Activated CD4-positive, alpha-beta T cell treated with anti-CD3 and anti-CD28 coated beads, Interleukin-2, amount 10 ng/mL, durations not matched to agents 7 days and 5 days (primary cell): ENCODE measurements at regions not wholly inside any gene's neighbourhood (a gene's known extent, or its start where the extent isn't known, plus 50 kb on each side); places are given as distances from the start of the nearest gene placed in this dataset.

ENCODE experiments used
- CTCF ChIA-PET: fragments of 350-600 bp; sonication (Branson Sonifier 250); formaldehyde crosslinking; loops from one replicate; lab custom pipeline; 2021; ENCODE audit warnings: antibody characterized with exemption; lab: Charles Lee
- POLR2A ChIA-PET: fragments of 350-600 bp; sonication (Branson Sonifier 250); formaldehyde crosslinking; loops from one replicate; lab custom pipeline; 2021; ENCODE audit warnings: antibody characterized with exemption; lab: Charles Lee
- DNase-seq: peaks from one replicate; pipeline ENCODE4 v3.0.0-alpha.2; 2020
- H3K27ac Mint-ChIP-seq: one replicate; pipeline ENCODE4 v1.8.0; 2021; ENCODE audit warnings: mild to moderate bottlenecking, moderate library complexity, mixed read lengths
- H3K27me3 Mint-ChIP-seq: one replicate; pipeline ENCODE4 v1.8.0; 2021; ENCODE audit warnings: mixed read lengths
- H3K36me3 Mint-ChIP-seq: one replicate; pipeline ENCODE4 v1.8.0; 2021; ENCODE audit warnings: low read depth, mixed read lengths
- H3K4me1 Mint-ChIP-seq: one replicate; pipeline ENCODE4 v1.8.0; 2021; ENCODE audit warnings: mixed read lengths
- H3K4me3 Mint-ChIP-seq: one replicate; pipeline ENCODE4 v1.8.0; 2021; ENCODE audit warnings: mild to moderate bottlenecking, moderate library complexity, mixed read lengths
- H3K9me3 Mint-ChIP-seq: one replicate; pipeline ENCODE4 v1.8.0; 2021; ENCODE audit warnings: mixed read lengths

DNA sequence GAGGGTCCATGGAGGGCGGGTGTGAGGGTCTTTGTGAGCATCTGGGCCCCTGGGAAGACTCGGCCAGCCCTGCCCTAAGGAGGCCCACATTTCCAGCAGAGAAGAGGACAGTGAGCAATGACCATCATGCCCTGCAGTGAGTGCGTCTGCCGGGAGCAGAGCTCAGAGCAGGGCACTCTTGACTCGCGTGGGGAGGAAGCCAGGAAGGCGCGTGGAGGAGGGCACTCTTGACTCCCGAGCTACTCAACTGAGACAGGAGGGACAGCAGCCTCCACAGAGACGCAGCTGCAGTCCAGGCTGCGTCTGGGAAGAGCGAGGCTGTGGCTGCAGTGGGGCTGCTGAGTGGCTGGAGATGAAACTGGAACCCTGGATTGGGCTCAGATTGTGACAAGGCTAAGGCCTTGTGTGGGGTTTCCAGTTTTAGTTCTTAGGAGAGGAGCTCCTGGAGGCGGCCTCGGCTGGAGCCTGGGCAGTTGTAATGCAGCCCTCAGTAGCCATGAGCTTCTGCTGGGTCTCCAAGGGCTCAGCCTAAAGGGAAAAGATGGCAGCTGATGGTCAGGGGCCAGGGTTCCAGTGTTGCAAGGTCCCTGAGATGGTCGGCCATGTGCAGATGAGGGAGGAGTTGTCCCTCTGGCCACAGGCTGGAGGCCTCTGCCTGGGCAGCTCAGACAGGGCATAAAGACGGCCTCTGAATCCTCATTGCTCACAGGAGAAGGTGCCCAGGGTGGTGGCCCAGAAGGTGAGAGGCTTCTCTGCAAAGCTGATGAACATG lies 264.7 kb upstream of the B3GAT1 start:
- Mint-ChIP-seq H3K27ac (no peak overlapping the region), H3K4me1 (no peaks in the 10 kb centered on the region), H3K4me3 (no peak overlapping the region), H3K27me3 (peaks cover 3% of the 10 kb centered on the region), H3K9me3 (no peaks in the 10 kb centered on the region), H3K36me3 (no peaks in the 10 kb centered on the region)
- POLR2A ChIA-PET: no interaction called here
- no peak for DNase-seq
- CTCF ChIA-PET: no interaction called here

GRCh38 chr11:134675983-134676382 lies 263.9 kb upstream of the B3GAT1 start:
- Mint-ChIP-seq H3K36me3 (no peaks in the 10 kb centered on the region), H3K4me3 (no peak overlapping the region), H3K27me3 (peaks cover 3% of the 10 kb centered on the region), H3K27ac (no peak overlapping the region), H3K4me1 (no peaks in the 10 kb centered on the region), H3K9me3 (no peaks in the 10 kb centered on the region)
- ChIA-PET POLR2A (no interaction called here), CTCF (no interaction called here)
- no peak for DNase-seq

GRCh38 chr11:134674974-134675373 lies 262.9 kb upstream of the B3GAT1 start:
- POLR2A ChIA-PET: no interaction called here
- peaks cover 5% of the 10 kb centered on the region for H3K27me3 Mint-ChIP-seq

GRCh38 chr11:134670961-134671370 lies 258.9 kb upstream of the B3GAT1 start:
- Mint-ChIP-seq H3K4me1 (no peaks in the 10 kb centered on the region), H3K36me3 (no peaks in the 10 kb centered on the region), H3K9me3 (no peaks in the 10 kb centered on the region), H3K27me3 (peaks cover 5% of the 10 kb centered on the region), H3K27ac (no peak overlapping the region), H3K4me3 (no peak overlapping the region)
- CTCF ChIA-PET: interaction anchor here (1.2 kb wide), 1 partner anchor 8 kb away, joined by 3 read pairs; no protein-coding TSS in a partner anchor
- POLR2A ChIA-PET: no interaction called here
- no peak for DNase-seq

More at GRCh38 chr11:134674974-134675373, 262.9 kb upstream of the B3GAT1 start:
- no peaks in the 10 kb centered on the region for H3K36me3 Mint-ChIP-seq
- H3K4me3 Mint-ChIP-seq: no peak overlapping the region
- no peak overlapping the region for H3K27ac Mint-ChIP-seq
- DNase-seq: no peak
- CTCF ChIA-PET: no interaction called here
- no peaks in the 10 kb centered on the region for H3K9me3 Mint-ChIP-seq
- H3K4me1 Mint-ChIP-seq: no peaks in the 10 kb centered on the region

DNA sequence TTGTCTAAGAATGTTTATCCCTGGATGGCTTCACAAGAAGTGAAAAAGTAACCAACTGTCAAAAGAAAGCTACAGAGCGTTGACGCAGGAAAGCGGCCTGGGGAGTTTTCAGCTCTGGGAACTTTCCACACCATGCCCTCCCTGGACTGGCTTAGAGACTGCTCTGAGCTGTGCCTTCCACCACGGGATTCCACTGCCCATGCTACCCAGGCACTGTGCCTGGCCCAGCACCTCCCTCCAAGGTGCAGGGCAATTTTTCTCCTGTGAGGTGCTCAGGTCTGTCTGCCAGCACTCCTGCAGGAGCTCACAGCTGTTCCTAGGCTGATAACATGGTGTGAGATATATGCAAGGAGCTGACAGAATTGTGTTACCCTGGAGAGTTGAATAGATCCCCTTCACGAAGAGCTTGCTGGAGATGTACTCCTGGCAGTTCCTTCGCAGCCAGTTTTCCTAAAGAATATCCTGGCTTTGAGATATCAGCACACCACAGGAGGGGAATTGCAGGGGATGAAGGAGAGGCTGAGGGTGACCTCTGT lies 258.3 kb upstream of the B3GAT1 start:
- ChIA-PET CTCF (interaction anchor here (1.2 kb wide), 1 partner anchor 9 kb away, joined by 3 read pairs; no protein-coding TSS in a partner anchor), POLR2A (no interaction called here)
- DNase-seq: no peak
- Mint-ChIP-seq H3K4me1 (no peaks in the 10 kb centered on the region), H3K36me3 (no peaks in the 10 kb centered on the region), H3K4me3 (no peak overlapping the region), H3K27me3 (peaks cover 5% of the 10 kb centered on the region), H3K9me3 (no peaks in the 10 kb centered on the region), H3K27ac (no peak overlapping the region)

GRCh38 chr11:134669796-134670195 lies 257.8 kb upstream of the B3GAT1 start:
- H3K4me1 Mint-ChIP-seq: no peaks in the 10 kb centered on the region
- no peaks in the 10 kb centered on the region for H3K9me3 Mint-ChIP-seq
- peaks cover 5% of the 10 kb centered on the region for H3K27me3 Mint-ChIP-seq
- no peak overlapping the region for H3K27ac Mint-ChIP-seq
- ChIA-PET POLR2A (no interaction called here), CTCF (interaction anchor here (1.2 kb wide), 1 partner anchor 9 kb away, joined by 3 read pairs; no protein-coding TSS in a partner anchor)
- H3K36me3 Mint-ChIP-seq: no peaks in the 10 kb centered on the region
- H3K4me3 Mint-ChIP-seq: no peak overlapping the region
- DNase-seq: no peak

- Mint-ChIP-seq H3K4me1 (no peaks in the 10 kb centered on the region), H3K27ac (no peak overlapping the region), H3K27me3 (peaks cover 5% of the 10 kb centered on the region), H3K9me3 (no peaks in the 10 kb centered on the region), H3K4me3 (no peak overlapping the region), H3K36me3 (no peaks in the 10 kb centered on the region)
- DNase-seq: no peak
- ChIA-PET POLR2A (no interaction called here), CTCF (no interaction called here)
Measured at GRCh38 chr11:134668796-134669195, 256.8 kb upstream of the B3GAT1 start.

DNA sequence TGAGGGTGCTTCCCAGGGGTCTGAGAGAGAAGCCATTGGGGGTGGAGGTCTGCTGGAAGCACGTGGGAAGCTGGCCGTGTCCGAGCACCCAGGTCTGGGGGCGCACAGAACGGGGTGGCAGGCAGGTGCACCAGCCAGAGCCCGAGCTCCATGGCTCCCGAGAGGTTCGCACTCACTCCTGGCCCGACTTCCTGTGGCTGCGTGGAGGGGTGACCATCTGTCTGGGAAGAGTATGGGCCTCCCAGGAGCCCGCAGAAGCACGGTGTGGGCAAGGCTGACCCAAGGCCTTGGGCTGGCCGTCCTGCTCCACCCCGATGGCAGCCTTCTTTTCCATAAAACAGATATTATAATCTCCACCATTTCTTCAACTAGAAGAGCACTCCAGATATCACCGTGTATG lies 256.0 kb upstream of the B3GAT1 start:
- Mint-ChIP-seq H3K9me3 (no peaks in the 10 kb centered on the region), H3K36me3 (no peaks in the 10 kb centered on the region), H3K4me1 (no peaks in the 10 kb centered on the region), H3K27ac (no peak overlapping the region), H3K27me3 (peaks cover 2% of the 10 kb centered on the region), H3K4me3 (no peak overlapping the region)
- DNase-seq: no peak
- ChIA-PET CTCF (no interaction called here), POLR2A (no interaction called here)

DNA sequence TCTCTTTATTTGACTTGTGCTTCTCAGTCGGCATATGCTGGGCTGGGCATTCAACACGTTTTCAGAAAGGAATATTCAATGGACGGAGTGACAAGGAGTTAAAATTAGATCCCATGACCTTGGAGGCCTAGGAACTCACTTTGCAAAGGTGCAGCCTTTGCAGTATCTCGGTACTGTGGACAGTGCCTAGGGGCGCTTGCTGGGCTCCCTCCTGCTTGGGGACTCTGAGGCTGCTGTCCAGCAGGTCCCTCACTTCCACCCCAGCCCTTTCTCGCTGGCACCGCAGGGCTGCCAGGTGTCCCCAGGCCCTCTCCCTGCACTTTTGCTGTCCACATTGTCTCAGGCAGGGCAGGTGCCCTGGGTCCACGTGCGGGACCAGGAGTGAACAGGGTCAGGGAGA lies 255.5 kb upstream of the B3GAT1 start:
- CTCF ChIA-PET: no interaction called here
- DNase-seq: no peak
- POLR2A ChIA-PET: no interaction called here
- Mint-ChIP-seq H3K27ac (no peak overlapping the region), H3K4me3 (no peak overlapping the region), H3K36me3 (no peaks in the 10 kb centered on the region), H3K27me3 (peaks cover 2% of the 10 kb centered on the region), H3K9me3 (no peaks in the 10 kb centered on the region), H3K4me1 (no peaks in the 10 kb centered on the region)

DNA sequence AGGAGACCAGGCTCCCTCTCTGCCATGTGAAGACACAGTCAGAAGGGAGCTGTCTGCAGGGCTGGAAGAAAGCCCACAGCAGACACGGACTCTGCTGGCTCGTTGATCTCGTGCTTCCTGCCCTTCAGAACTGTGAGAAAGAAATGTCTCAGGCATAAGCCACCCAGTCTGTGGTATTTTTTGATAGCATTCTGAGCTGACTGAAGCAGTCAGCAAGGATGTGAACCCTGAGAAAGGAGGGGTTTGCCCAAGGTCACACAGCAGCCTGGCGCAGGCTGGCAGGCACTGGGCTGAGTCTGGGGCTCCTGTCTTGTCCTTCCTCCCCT lies 255.1 kb upstream of the B3GAT1 start:
- POLR2A ChIA-PET: no interaction called here
- no peaks in the 10 kb centered on the region for H3K4me1 Mint-ChIP-seq
- CTCF ChIA-PET: no interaction called here
- H3K36me3 Mint-ChIP-seq: no peaks in the 10 kb centered on the region
- no peaks in the 10 kb centered on the region for H3K9me3 Mint-ChIP-seq
- H3K4me3 Mint-ChIP-seq: no peak overlapping the region
- peaks cover 2% of the 10 kb centered on the region for H3K27me3 Mint-ChIP-seq
- H3K27ac Mint-ChIP-seq: no peak overlapping the region
- DNase-seq: no peak

DNA sequence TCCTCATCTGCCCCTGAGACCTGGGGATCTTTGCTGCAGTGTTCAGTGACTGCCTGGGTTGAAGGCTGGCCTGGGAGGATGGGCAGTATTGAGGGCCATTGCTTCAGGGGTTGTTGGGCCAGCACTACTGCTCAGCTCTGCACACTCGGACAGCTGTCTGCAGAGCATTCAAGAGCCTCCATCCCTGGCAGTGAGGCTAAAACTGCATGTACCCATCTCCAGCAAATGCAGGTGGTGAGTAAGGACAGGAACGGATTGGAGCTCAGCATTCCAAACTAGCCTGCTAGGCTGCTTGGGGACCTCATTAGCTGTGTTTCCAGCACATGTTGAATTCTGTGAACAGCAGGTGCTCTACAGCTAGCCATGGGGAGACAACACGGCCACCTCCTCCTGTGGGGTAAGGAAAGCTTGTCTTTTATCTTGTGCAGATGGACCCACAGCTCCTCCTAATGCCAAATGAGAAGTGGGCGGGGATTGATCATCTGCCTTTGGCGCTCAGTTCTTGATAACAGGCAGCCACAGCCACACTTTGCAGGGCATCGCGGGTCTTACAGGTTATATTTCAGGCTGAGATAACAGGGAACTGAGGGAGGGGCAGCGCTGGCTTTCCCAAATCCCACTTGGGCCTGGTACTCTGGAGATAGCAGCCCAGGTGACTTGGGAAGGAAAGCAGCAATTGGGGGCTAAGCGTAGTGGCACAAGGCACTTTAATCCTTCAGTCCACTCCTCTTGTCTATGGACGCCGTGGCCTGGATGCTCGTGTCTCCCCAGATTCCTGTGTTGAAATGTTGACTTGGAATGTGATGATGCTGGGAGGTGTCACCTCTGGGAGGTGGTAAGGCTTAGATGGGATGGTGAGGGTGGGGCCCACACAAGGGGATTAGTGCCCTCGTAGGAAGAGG lies 254.5 kb upstream of the B3GAT1 start:
- Mint-ChIP-seq H3K9me3 (no peaks in the 10 kb centered on the region), H3K36me3 (no peaks in the 10 kb centered on the region), H3K4me1 (no peaks in the 10 kb centered on the region), H3K27me3 (peaks cover 2% of the 10 kb centered on the region), H3K4me3 (no peak overlapping the region), H3K27ac (no peak overlapping the region)
- POLR2A ChIA-PET: no interaction called here
- no peak for DNase-seq
- CTCF ChIA-PET: no interaction called here

DNA sequence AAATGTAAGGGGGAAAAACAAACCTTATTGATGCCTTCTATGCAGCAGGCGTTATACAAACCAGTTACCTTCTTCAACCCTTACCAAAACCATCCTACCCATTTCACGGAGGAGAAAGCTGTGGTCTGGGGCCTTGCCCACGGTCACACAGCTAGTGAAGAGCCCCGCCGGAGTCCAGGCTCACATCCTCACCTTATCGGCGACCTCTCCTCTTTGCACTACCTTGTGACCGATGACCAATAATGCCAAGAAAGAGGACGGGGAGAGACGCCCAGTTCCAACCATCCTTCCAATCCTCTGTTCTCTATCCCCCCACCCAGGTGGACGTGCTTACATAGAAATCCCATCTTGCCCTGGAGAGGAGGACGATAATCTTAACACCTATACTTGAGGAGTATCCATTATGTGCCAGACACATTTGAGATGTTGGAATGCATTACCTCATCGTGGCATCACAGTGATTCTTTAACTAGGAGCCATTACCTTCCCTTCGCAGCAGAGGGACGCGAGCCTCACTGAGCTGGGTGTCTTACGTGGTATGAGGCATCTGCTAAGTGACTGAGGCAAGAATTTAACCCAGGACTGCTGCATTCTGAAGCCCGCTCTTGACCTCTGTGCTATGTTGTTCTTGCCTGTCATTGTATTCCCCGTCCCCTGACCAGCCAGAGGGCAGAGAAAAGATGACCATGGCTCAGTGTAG lies 253.7 kb upstream of the B3GAT1 start:
- H3K36me3 Mint-ChIP-seq: no peaks in the 10 kb centered on the region
- H3K27me3 Mint-ChIP-seq: peaks cover under 1% of the 10 kb centered on the region
- H3K27ac Mint-ChIP-seq: no peak overlapping the region
- no peak overlapping the region for H3K4me3 Mint-ChIP-seq
- H3K4me1 Mint-ChIP-seq: no peaks in the 10 kb centered on the region
- no peak for DNase-seq
- ChIA-PET CTCF (no interaction called here), POLR2A (no interaction called here)
- peaks cover 2% of the 10 kb centered on the region for H3K9me3 Mint-ChIP-seq

DNA sequence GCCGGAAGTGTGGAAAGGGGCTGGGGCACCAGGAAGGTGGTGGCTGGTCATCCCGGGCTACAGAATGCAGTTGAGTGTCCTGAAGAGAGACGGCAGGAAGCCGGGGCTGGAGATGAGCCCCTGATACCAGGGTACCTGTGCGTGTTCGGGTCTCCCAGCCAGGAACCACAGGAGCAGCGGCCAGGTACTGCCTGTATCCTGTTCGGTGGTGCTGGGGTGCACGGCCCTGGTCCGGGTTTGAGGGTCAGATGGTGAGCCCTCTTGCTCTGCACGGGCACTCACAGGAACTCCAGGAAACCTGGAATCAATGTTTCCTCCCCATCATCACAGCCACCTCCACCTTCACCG lies 253.1 kb upstream of the B3GAT1 start:
- Mint-ChIP-seq H3K27me3 (no peaks in the 10 kb centered on the region), H3K4me3 (no peak overlapping the region), H3K9me3 (peaks cover 4% of the 10 kb centered on the region), H3K4me1 (no peaks in the 10 kb centered on the region), H3K27ac (no peak overlapping the region), H3K36me3 (no peaks in the 10 kb centered on the region)
- POLR2A ChIA-PET: no interaction called here
- no peak for DNase-seq
- CTCF ChIA-PET: no interaction called here
